Right lobe of liver (tissue), 6 donors: ENCODE measurements at regions not wholly inside any gene's neighbourhood (a gene's known extent, or its start where the extent isn't known, plus 50 kb on each side); places are given as distances from the start of the nearest gene placed in this dataset.

Experiments used
- ATAC-seq, 4 donors: fragments of 200-7000 bp; cut with Tn5 transposase; one replicate each; pipeline ENCODE4 v1.9.1; 2020; ENCODE audit warnings: mild to moderate bottlenecking in 4 of 4, moderate library complexity in 4 of 4
- DNase-seq, 3 donors: peaks; one replicate each; pipeline ENCODE4 v3.0.0-alpha.2; 2020
- H3K27ac ChIP-seq, 3 donors: fragments of 200-600 bp; one replicate each; pipeline ENCODE4 v1.8.0; 2022
- H3K27me3 ChIP-seq, 2 donors: fragments of 200-600 bp; one replicate each; pipeline ENCODE4 v1.8.0; 2022
- H3K36me3 ChIP-seq, 4 donors: fragments of 200-600 bp; sonication (generic) in 1 of 4; one replicate each; pipeline versions ENCODE4 v1.5.1 to v1.8.0; 2017 to 2022; ENCODE audit warnings: control low read depth in 1 of 4
- H3K4me1 ChIP-seq, 4 donors: fragments of 200-600 bp; sonication (generic) in 1 of 4; one replicate each; pipeline versions ENCODE4 v1.5.1 to v1.8.0; 2017 to 2022; ENCODE audit warnings: control low read depth in 1 of 4
- H3K4me3 ChIP-seq, 3 donors: fragments of 200-600 bp; one replicate each; pipeline ENCODE4 v1.8.0; 2022
- H3K9me3 ChIP-seq, 4 donors: fragments of 200-600 bp; sonication (generic) in 1 of 4; one replicate each; pipeline versions ENCODE4 v1.5.1 to v1.8.0; 2017 to 2022; ENCODE audit warnings: control low read depth in 1 of 4
- CTCF ChIP-seq, 4 donors: fragments of 200-600 bp in 3 of 4; fragments of 450-650 bp in 1 of 4; IDR thresholded peaks; one replicate each; pipeline versions ENCODE4 v1.5.1 to v1.8.0; 2016 to 2022; ENCODE audit warnings: antibody characterized with exemption in 4 of 4, mild to moderate bottlenecking in 2 of 4
- POLR2A ChIP-seq: fragments of 450-650 bp; IDR thresholded peaks from one replicate; pipeline ENCODE4 v1.6.1; 2017; ENCODE audit warnings: antibody characterized with exemption, mild to moderate bottlenecking
- WGBS: methylation state at CpG from one replicate; pipeline ENCODE4 v1.1.6; 2018; ENCODE audit warnings: low coverage, low lambda C conversion rate; ENCODE audit not compliant: insufficient coverage; ENCODE audit errors: missing lambda C conversion rate; 5-methylcytosine and 5-hydroxymethylcytosine counted together
- intact Hi-C, 2 donors: fragments of 100-400 bp; cut with DNase I; formaldehyde crosslinking; loops; one replicate each; pipeline versions ENCODE4 v1.11.2 to v1.14.1; 2022
- donor health status: DM: no; HTN: yes; CAD: no.
- donor health status: DM: no; HTN: no; CAD: no.
- donor health status: DM: no; HTN: no; CAD: no.
- donor health status: DM: no; HTN: yes; CAD: no.
- donor health status: DM: no; HTN: yes; CAD: no.

- TF ChIP-seq POLR2A (no peak), CTCF (IDR thresholded peaks at IDR 0.05) (peak; percentile 34 to 48 (median 40))
- peak; percentile 81 to 98 (median 90) for ATAC-seq
- Histone ChIP-seq H3K9me3 (no peaks in the 10 kb centered on the region), H3K4me1 (no peaks in the 10 kb centered on the region), H3K36me3 (no peaks in the 10 kb centered on the region), H3K27me3 (no peaks in the 10 kb centered on the region), H3K4me3 (no peak overlapping the region), H3K27ac (no peak overlapping the region)
- peak in 2 of 3 donors; percentile 39 to 61 for DNase-seq
- intact Hi-C loops, result loop anchor here in 1 of 2 donors (10.0 kb wide), 1 partner anchor 76 kb away; no protein-coding TSS in a partner anchor
- WGBS, result 20% methylated on average over 5 of the region's 8 CpGs
Measured at GRCh38 chr11:11010624-11011127, 152.8 kb upstream of the ZBED5 start.

GRCh38 chr11:11009179-11009578 lies 151.3 kb upstream of the ZBED5 start:
- ATAC-seq, result no peak
- intact Hi-C loops, result no loop called here
- Histone ChIP-seq H3K27me3 (no peaks in the 10 kb centered on the region), H3K4me3 (no peak overlapping the region), H3K4me1 (no peaks in the 10 kb centered on the region), H3K9me3 (no peaks in the 10 kb centered on the region), H3K27ac (no peak overlapping the region), H3K36me3 (no peaks in the 10 kb centered on the region)
- 42% methylated on average over 3 of the region's 4 CpGs for WGBS
- DNase-seq, result no peak
- TF ChIP-seq CTCF (IDR thresholded peaks at IDR 0.05) (no peak), POLR2A (no peak)

DNA sequence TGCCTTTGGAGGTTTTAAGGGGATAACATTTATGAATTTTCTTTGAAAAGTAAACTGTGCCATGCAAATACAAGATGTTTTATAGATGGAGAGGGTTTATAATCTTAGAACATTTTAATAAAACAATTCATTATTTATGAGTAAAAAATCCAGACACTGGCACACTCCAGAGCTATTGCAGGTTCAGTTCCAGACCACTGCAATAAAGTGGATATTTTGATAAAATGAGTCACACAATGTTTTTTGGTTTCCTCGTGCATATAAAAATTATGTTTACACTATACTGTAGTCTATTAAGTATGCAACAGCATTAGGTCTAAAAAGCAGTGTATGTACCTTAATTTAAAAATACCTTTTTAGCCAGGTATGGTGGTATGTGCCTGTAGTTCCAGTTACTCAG lies 146.2 kb upstream of the ZBED5 start:
- Histone ChIP-seq H3K27ac (no peak overlapping the region), H3K36me3 (no peaks in the 10 kb centered on the region), H3K4me3 (no peak overlapping the region), H3K27me3 (no peaks in the 10 kb centered on the region), H3K9me3 (no peaks in the 10 kb centered on the region), H3K4me1 (no peaks in the 10 kb centered on the region)
- ATAC-seq, result no peak
- no peak for DNase-seq
- intact Hi-C loops, result no loop called here
- 26% methylated on average over 1 of the region's 1 CpG for WGBS
- TF ChIP-seq POLR2A (no peak), CTCF (IDR thresholded peaks at IDR 0.05) (no peak)

DNA sequence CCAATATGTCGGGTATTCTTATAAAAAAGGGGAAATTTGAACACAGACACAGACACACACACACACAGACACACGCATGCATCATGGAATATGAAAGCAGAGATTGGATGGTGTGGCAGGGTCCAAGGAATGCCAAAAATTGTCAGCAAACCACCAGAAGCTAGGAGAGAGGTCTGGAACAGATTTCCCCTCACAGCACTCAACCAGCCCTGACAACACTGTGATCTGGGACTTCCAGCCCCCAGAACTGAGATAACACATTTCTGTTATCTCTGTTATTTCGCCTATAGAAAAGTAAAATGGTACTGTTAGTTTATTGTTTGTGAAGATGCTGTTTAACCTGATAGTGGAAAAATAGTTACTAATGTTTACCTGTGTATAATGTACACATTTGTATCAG lies 145.4 kb upstream of the ZBED5 start:
- intact Hi-C loops, result no loop called here
- TF ChIP-seq POLR2A (no peak), CTCF (IDR thresholded peaks at IDR 0.05) (no peak)
- no peak for DNase-seq
- Histone ChIP-seq H3K9me3 (no peaks in the 10 kb centered on the region), H3K36me3 (no peaks in the 10 kb centered on the region), H3K4me3 (no peak overlapping the region), H3K27ac (no peak overlapping the region), H3K27me3 (no peaks in the 10 kb centered on the region), H3K4me1 (no peaks in the 10 kb centered on the region)
- ATAC-seq, result no peak
- WGBS, result 39% methylated on average over 2 of the region's 3 CpGs
